Suprapubic skin (tissue), 4 donors: ENCODE measurements at regions not wholly inside any gene's neighbourhood (a gene's known extent, or its start where the extent isn't known, plus 50 kb on each side); places are given as distances from the start of the nearest gene placed in this dataset.

Source experiments
- DNase-seq, 2 donors: peaks; one replicate each; pipeline ENCODE4 v3.0.0-alpha.2; 2019; ENCODE audit warnings: low spot score in 2 of 2
- H3K27ac ChIP-seq: fragments of 200-600 bp; sonication (generic); one replicate; pipeline ENCODE4 v1.5.1; 2019
- H3K27me3 ChIP-seq: fragments of 200-600 bp; sonication (generic); one replicate; pipeline ENCODE4 v1.5.1; 2019
- H3K36me3 ChIP-seq: fragments of 200-600 bp; sonication (generic); one replicate; pipeline ENCODE4 v1.5.1; 2019
- H3K4me1 ChIP-seq: fragments of 200-600 bp; sonication (generic); one replicate; pipeline ENCODE4 v1.5.1; 2019
- H3K4me3 ChIP-seq: fragments of 200-600 bp; sonication (generic); one replicate; pipeline ENCODE4 v1.5.1; 2019; ENCODE audit warnings: mild to moderate bottlenecking
- H3K9me3 ChIP-seq: fragments of 200-600 bp; sonication (generic); one replicate; pipeline ENCODE4 v1.5.1; 2019
- EP300 ChIP-seq: sonication (generic); formaldehyde crosslinking; IDR thresholded peaks from one replicate; pipeline ENCODE4 v1.6.1; 2017; ENCODE audit warnings: antibody characterized with exemption
- POLR2A ChIP-seq, 2 donors: fragments of 450-650 bp; IDR thresholded peaks; one replicate each; pipeline ENCODE4 v1.6.1; 2017; ENCODE audit warnings: antibody characterized with exemption in 2 of 2, mild to moderate bottlenecking in 2 of 2, moderate library complexity in 2 of 2
- POLR2AphosphoS5 ChIP-seq, 3 donors: sonication (generic); formaldehyde crosslinking; IDR thresholded peaks; one replicate each; pipeline ENCODE4 v1.6.1; 2017; ENCODE audit warnings: antibody characterized with exemption in 3 of 3
- WGBS: methylation state at CpG from one replicate; pipeline ENCODE4 v1.1.5; 2018; 5-methylcytosine and 5-hydroxymethylcytosine counted together
- TF ChIP-seq, protein P1 (sequence below), 2 donors: fragments of 200-600 bp in 1 of 2; fragments of 450-650 bp in 1 of 2; sonication (generic) in 1 of 2; IDR thresholded peaks; one replicate each; pipeline ENCODE4 v1.5.1; 2016 to 2019; ENCODE audit warnings: antibody characterized with exemption in 2 of 2, mild to moderate bottlenecking in 1 of 2, moderate library complexity in 1 of 2

DNA sequence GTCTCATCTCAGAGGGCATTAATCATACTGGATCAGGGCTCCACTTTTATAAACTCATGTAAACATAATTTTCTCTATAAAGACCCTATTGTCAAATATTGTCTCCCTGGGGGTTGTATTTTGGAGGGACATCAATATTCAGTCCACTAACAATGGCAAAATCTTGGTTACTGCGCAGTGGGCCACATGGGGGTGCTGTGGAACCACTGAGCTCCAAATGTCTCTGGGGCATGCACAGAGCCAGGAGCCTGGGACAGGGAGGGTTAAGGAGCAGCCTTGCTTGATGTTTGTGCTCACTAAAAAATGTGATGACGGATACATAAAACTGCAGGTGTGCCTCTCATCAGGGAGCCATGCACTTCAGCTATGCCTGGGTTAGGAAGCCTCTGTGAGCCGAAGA is 62.1 kb upstream of the PRSS58 start:
- TF ChIP-seq POLR2A (IDR thresholded peaks at IDR 0.05) (no peak), POLR2AphosphoS5 (IDR thresholded peaks at IDR 0.05) (no peak), EP300 (no peak)
- TF ChIP-seq, protein P1, sequence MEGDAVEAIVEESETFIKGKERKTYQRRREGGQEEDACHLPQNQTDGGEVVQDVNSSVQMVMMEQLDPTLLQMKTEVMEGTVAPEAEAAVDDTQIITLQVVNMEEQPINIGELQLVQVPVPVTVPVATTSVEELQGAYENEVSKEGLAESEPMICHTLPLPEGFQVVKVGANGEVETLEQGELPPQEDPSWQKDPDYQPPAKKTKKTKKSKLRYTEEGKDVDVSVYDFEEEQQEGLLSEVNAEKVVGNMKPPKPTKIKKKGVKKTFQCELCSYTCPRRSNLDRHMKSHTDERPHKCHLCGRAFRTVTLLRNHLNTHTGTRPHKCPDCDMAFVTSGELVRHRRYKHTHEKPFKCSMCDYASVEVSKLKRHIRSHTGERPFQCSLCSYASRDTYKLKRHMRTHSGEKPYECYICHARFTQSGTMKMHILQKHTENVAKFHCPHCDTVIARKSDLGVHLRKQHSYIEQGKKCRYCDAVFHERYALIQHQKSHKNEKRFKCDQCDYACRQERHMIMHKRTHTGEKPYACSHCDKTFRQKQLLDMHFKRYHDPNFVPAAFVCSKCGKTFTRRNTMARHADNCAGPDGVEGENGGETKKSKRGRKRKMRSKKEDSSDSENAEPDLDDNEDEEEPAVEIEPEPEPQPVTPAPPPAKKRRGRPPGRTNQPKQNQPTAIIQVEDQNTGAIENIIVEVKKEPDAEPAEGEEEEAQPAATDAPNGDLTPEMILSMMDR (IDR thresholded peaks at IDR 0.05): no peak
- H3K27ac ChIP-seq: no peak overlapping the region
- no peaks in the 10 kb centered on the region for H3K4me1 ChIP-seq
- DNase-seq: no peak
- 30% methylated on average over 3 of the region's 3 CpGs for WGBS
- no peaks in the 10 kb centered on the region for H3K9me3 ChIP-seq
- no peaks in the 10 kb centered on the region for H3K27me3 ChIP-seq
- no peak overlapping the region for H3K4me3 ChIP-seq
- H3K36me3 ChIP-seq: no peaks in the 10 kb centered on the region

DNA sequence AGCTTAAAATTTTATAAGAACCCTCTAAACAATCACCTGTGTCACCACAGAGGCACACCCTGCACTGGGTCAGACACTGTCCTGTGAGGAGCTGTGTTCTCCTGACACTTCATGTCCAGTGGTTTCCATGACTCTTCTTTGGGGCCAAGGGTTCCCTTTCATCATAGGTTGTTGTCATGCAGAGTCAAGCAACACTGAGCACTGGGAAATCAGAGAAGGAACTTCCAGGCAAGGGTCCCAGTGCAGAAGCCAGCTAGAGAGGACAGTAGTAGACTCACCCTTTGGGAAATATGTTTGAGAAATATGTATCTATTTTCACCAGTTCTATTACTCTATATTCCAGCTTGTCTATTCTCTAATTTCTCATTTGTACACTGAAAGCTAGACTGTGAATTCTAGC is 56.4 kb upstream of the PRSS58 start:
- Histone ChIP-seq H3K27ac (no peak overlapping the region), H3K4me3 (no peak overlapping the region), H3K4me1 (no peaks in the 10 kb centered on the region), H3K36me3 (no peaks in the 10 kb centered on the region), H3K9me3 (no peaks in the 10 kb centered on the region), H3K27me3 (no peaks in the 10 kb centered on the region)
- TF ChIP-seq, protein P1 (IDR thresholded peaks at IDR 0.05): no peak
- DNase-seq: no peak

DNA sequence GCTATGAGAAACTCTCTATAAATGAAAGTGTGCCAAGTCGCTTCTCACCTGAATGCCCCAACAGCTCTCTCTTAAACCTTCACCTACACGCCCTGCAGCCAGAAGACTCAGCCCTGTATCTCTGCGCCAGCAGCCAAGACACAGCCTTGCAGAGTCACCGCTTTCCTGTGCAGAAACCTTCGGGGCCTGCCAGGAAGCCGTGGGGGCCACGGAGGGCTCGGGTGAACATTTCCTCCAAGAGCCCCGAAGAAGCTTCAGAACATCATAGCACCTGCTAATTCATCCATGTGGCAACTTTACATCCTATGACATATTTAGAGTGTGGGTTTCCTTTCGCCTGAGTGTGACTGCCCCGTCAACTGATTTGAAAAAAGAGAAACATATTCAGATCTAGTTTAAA is 55.7 kb upstream of the PRSS58 start:
- WGBS: 69% methylated on average over 11 of the region's 11 CpGs
- TF ChIP-seq, protein P1 (IDR thresholded peaks at IDR 0.05): no peak
- TF ChIP-seq POLR2AphosphoS5 (IDR thresholded peaks at IDR 0.05) (no peak), EP300 (no peak), POLR2A (IDR thresholded peaks at IDR 0.05) (no peak)
- no peaks in the 10 kb centered on the region for H3K36me3 ChIP-seq

DNA sequence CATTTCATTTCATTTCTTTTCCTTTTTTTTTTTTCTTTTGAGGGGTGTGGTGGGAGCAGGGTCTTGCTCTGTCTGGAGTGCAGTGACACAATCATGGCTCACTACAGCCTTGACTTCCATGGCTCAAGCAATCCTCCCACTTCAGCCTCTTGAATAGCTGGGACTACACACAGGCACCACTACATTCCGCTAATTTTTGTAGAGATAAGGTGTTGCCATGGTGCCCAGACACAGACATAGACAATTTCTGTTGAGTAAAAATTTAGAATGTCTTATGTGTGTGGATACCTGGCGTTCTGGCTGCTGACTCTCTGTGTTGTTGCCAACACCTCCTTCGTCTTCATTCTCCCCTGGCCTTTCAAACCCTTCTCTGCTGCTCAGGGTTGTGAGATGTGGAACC is 54.0 kb upstream of the PRSS58 start:
- TF ChIP-seq, protein P1 (IDR thresholded peaks at IDR 0.05): no peak
- TF ChIP-seq POLR2A (IDR thresholded peaks at IDR 0.05): no peak
- no peak for TF ChIP-seq POLR2AphosphoS5 (IDR thresholded peaks at IDR 0.05)
- TF ChIP-seq EP300: no peak
- Histone ChIP-seq H3K4me1 (no peaks in the 10 kb centered on the region), H3K36me3 (no peaks in the 10 kb centered on the region), H3K9me3 (no peaks in the 10 kb centered on the region), H3K27ac (no peak overlapping the region), H3K27me3 (no peaks in the 10 kb centered on the region), H3K4me3 (no peak overlapping the region)
- WGBS: 69% methylated on average over 3 of the region's 3 CpGs
- no peak for DNase-seq

More for the DNA sequence above, 55.7 kb upstream of the PRSS58 start:
- no peak for DNase-seq
- Histone ChIP-seq H3K9me3 (no peaks in the 10 kb centered on the region), H3K27me3 (no peaks in the 10 kb centered on the region), H3K4me3 (no peak overlapping the region), H3K4me1 (no peaks in the 10 kb centered on the region), H3K27ac (no peak overlapping the region)

DNA sequence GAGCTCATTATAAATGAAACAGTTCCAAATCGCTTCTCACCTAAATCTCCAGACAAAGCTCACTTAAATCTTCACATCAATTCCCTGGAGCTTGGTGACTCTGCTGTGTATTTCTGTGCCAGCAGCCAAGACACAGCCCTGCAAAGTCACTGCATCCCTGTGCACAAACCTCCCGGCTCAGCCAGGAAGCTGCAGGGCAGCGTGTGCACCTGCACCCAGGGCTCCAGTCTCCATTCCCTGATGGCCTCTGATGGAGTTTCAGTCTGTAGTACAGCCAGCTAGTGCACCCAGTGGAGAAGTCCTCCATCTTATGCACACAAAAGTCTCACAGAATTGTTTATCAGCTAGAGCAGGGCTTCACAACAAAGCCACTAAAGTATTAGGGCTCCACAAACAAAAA is 51.1 kb upstream of the PRSS58 start:
- Histone ChIP-seq H3K4me3 (no peak overlapping the region), H3K9me3 (no peaks in the 10 kb centered on the region), H3K4me1 (no peaks in the 10 kb centered on the region), H3K36me3 (no peaks in the 10 kb centered on the region), H3K27ac (no peak overlapping the region), H3K27me3 (no peaks in the 10 kb centered on the region)
- no peak for DNase-seq
- TF ChIP-seq, protein P1 (IDR thresholded peaks at IDR 0.05): no peak
- TF ChIP-seq POLR2AphosphoS5 (IDR thresholded peaks at IDR 0.05) (no peak), EP300 (no peak), POLR2A (IDR thresholded peaks at IDR 0.05) (no peak)
- WGBS: 73% methylated on average over 3 of the region's 3 CpGs
